ENCODE measurements at regions not wholly inside any gene's neighbourhood (a gene's known extent, or its start where the extent isn't known, plus 50 kb on each side); places are given as distances from the start of the nearest gene placed in this dataset.

GRCh38 chr6:27126046-27126814 is 121.3 kb upstream of the PRSS16 start:
- no peak for TF ChIP-seq POLR2A (IDR thresholded peaks at IDR 0.05)
- TF ChIP-seq, protein P1, sequence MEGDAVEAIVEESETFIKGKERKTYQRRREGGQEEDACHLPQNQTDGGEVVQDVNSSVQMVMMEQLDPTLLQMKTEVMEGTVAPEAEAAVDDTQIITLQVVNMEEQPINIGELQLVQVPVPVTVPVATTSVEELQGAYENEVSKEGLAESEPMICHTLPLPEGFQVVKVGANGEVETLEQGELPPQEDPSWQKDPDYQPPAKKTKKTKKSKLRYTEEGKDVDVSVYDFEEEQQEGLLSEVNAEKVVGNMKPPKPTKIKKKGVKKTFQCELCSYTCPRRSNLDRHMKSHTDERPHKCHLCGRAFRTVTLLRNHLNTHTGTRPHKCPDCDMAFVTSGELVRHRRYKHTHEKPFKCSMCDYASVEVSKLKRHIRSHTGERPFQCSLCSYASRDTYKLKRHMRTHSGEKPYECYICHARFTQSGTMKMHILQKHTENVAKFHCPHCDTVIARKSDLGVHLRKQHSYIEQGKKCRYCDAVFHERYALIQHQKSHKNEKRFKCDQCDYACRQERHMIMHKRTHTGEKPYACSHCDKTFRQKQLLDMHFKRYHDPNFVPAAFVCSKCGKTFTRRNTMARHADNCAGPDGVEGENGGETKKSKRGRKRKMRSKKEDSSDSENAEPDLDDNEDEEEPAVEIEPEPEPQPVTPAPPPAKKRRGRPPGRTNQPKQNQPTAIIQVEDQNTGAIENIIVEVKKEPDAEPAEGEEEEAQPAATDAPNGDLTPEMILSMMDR (IDR thresholded peaks at IDR 0.05), result no peak

Measured in uterus (tissue), 2 donors.